OCI-LY1 (cell line): ENCODE measurements at regions not wholly inside any gene's neighbourhood (a gene's known extent, or its start where the extent isn't known, plus 50 kb on each side); places are given as distances from the start of the nearest gene placed in this dataset.
"Not testable (repeated sequence)": the region's sequence is repeated elsewhere in the genome, so short reads cannot be mapped to it uniquely, and the experiment has no call there.

ENCODE experiments used
- EZH2 ChIP-seq: fragments of 200-600 bp; sonication (generic), shearing (Covaris generic); IDR thresholded peaks from 2 replicates; pipeline ENCODE4 v1.8.0; 2017; ENCODE audit warnings: borderline replicate concordance, mixed run types, mild to moderate bottlenecking, antibody characterized with exemption, low read length, moderate library complexity, mixed read lengths
- TF ChIP-seq, protein P1 (sequence below): fragments of 200-600 bp; sonication (generic), shearing (Covaris generic); IDR thresholded peaks from 2 replicates; pipeline ENCODE4 v1.5.1; 2017; ENCODE audit warnings: mild to moderate bottlenecking, antibody characterized with exemption, low read length, moderate library complexity, mixed read lengths

DNA sequence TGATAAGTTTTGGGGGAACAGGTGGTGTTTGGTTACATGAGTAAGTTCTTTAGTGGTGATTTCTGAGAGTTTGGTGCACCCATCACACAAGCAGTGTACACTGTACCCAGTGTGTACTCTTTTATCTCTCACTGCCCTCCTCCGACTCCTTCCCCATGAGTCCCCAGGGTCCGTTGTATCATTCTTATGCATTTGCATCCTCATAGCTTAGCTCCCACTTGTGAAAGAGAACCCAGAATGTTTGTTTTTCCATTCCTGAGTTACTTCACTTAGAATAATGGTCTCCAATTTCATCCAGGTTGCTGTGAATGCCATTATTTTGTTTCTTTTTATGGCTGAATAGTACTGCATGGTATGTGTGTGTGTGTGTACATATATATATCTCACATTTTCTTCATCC lies 295.8 kb upstream of the GRAMD2B start:
- TF ChIP-seq, protein P1, sequence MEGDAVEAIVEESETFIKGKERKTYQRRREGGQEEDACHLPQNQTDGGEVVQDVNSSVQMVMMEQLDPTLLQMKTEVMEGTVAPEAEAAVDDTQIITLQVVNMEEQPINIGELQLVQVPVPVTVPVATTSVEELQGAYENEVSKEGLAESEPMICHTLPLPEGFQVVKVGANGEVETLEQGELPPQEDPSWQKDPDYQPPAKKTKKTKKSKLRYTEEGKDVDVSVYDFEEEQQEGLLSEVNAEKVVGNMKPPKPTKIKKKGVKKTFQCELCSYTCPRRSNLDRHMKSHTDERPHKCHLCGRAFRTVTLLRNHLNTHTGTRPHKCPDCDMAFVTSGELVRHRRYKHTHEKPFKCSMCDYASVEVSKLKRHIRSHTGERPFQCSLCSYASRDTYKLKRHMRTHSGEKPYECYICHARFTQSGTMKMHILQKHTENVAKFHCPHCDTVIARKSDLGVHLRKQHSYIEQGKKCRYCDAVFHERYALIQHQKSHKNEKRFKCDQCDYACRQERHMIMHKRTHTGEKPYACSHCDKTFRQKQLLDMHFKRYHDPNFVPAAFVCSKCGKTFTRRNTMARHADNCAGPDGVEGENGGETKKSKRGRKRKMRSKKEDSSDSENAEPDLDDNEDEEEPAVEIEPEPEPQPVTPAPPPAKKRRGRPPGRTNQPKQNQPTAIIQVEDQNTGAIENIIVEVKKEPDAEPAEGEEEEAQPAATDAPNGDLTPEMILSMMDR = not testable (repeated sequence)
- not testable (repeated sequence) for TF ChIP-seq EZH2
